HL-60 (cell line): ENCODE measurements at regions not wholly inside any gene's neighbourhood (a gene's known extent, or its start where the extent isn't known, plus 50 kb on each side); places are given as distances from the start of the nearest gene placed in this dataset.

ENCODE experiments used
- CTCF ChIP-seq: IDR thresholded peaks from one replicate; pipeline ENCODE4 v1.5.1; 2011; ENCODE audit warnings: low read length, control low read depth, inconsistent platforms; ENCODE audit not compliant: insufficient read depth
- GABPA ChIP-seq: IDR thresholded peaks from 2 replicates; pipeline ENCODE4 v1.6.1; 2012; ENCODE audit warnings: low read depth
- POLR2AphosphoS5 ChIP-seq: IDR thresholded peaks from 2 replicates; pipeline ENCODE4 v1.6.1; 2012; ENCODE audit warnings: low read depth
- SPI1 ChIP-seq: IDR thresholded peaks from 2 replicates; pipeline ENCODE4 v1.6.1; 2012; ENCODE audit warnings: low read depth, mild to moderate bottlenecking, borderline replicate concordance
- TF ChIP-seq, protein P1 (sequence below): IDR thresholded peaks from 2 replicates; pipeline ENCODE4 v1.6.1; 2012; ENCODE audit warnings: low read depth; ENCODE audit not compliant: insufficient replicate concordance

GRCh38 chr3:31265646-31266428, 266.9 kb upstream of the STT3B start:
- TF ChIP-seq CTCF = no peak
- TF ChIP-seq POLR2AphosphoS5 = no peak
- TF ChIP-seq, protein P1, sequence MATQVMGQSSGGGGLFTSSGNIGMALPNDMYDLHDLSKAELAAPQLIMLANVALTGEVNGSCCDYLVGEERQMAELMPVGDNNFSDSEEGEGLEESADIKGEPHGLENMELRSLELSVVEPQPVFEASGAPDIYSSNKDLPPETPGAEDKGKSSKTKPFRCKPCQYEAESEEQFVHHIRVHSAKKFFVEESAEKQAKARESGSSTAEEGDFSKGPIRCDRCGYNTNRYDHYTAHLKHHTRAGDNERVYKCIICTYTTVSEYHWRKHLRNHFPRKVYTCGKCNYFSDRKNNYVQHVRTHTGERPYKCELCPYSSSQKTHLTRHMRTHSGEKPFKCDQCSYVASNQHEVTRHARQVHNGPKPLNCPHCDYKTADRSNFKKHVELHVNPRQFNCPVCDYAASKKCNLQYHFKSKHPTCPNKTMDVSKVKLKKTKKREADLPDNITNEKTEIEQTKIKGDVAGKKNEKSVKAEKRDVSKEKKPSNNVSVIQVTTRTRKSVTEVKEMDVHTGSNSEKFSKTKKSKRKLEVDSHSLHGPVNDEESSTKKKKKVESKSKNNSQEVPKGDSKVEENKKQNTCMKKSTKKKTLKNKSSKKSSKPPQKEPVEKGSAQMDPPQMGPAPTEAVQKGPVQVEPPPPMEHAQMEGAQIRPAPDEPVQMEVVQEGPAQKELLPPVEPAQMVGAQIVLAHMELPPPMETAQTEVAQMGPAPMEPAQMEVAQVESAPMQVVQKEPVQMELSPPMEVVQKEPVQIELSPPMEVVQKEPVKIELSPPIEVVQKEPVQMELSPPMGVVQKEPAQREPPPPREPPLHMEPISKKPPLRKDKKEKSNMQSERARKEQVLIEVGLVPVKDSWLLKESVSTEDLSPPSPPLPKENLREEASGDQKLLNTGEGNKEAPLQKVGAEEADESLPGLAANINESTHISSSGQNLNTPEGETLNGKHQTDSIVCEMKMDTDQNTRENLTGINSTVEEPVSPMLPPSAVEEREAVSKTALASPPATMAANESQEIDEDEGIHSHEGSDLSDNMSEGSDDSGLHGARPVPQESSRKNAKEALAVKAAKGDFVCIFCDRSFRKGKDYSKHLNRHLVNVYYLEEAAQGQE = no peak
- TF ChIP-seq GABPA = no peak
- peak; percentile 71; the same call in 1 of the 2 replicates for TF ChIP-seq SPI1
